Non-pigmented ciliary epithelial cell (primary cell): ENCODE measurements at regions not wholly inside any gene's neighbourhood (a gene's known extent, or its start where the extent isn't known, plus 50 kb on each side); places are given as distances from the start of the nearest gene placed in this dataset.
A peak's percentile ranks its signal among the peaks of the same experiment; 100 is the strongest.
"Not testable (repeated sequence)": the region's sequence is repeated elsewhere in the genome, so short reads cannot be mapped to it uniquely, and the experiment has no call there.

ENCODE experiments used
- DNase-seq: peaks from one replicate; pipeline ENCODE4 v3.0.0-alpha.2; 2010; ENCODE audit warnings: low read depth

- DNase-seq = no peak
These were observed 666.7 kb upstream of the GOT2 start for GRCh38 chr16:59400830-59401229.

- DNase-seq = no peak
These were observed 663.5 kb upstream of the GOT2 start for GRCh38 chr16:59397638-59398037.

- DNase-seq = no peak
These were observed 660.4 kb upstream of the GOT2 start for GRCh38 chr16:59394526-59394925.

- no peak for DNase-seq
These were observed 658.8 kb upstream of the GOT2 start for GRCh38 chr16:59392911-59393310.

- DNase-seq = no peak
These were observed 657.7 kb upstream of the GOT2 start for GRCh38 chr16:59391617-59392364.

- DNase-seq = peak; percentile 74
These were observed 651.8 kb upstream of the GOT2 start for GRCh38 chr16:59385959-59386358.

GRCh38 chr16:59385491-59385890 is 651.4 kb upstream of the GOT2 start:
- no peak for DNase-seq

GRCh38 chr16:59373632-59374031 is 639.5 kb upstream of the GOT2 start:
- no peak for DNase-seq

- DNase-seq = no peak
These were observed 636.6 kb upstream of the GOT2 start for GRCh38 chr16:59370717-59371116.

GRCh38 chr16:59369523-59369922 is 635.4 kb upstream of the GOT2 start:
- no peak for DNase-seq

- no peak for DNase-seq
These were observed 634.5 kb upstream of the GOT2 start for GRCh38 chr16:59368586-59368985.

GRCh38 chr16:59356709-59357108 is 622.6 kb upstream of the GOT2 start:
- no peak for DNase-seq

- DNase-seq = no peak
These were observed 622.0 kb upstream of the GOT2 start for GRCh38 chr16:59356144-59356543.

GRCh38 chr16:59355704-59356103 is 621.6 kb upstream of the GOT2 start:
- no peak for DNase-seq

- DNase-seq = no peak
These were observed 617.3 kb upstream of the GOT2 start for GRCh38 chr16:59351305-59351903.

- no peak for DNase-seq
These were observed 616.6 kb upstream of the GOT2 start for GRCh38 chr16:59350670-59351069.

- DNase-seq = no peak
These were observed 608.6 kb upstream of the GOT2 start for GRCh38 chr16:59342669-59343068.

- no peak for DNase-seq
These were observed 607.3 kb upstream of the GOT2 start for GRCh38 chr16:59341368-59341767.

GRCh38 chr16:59339871-59340270 is 605.8 kb upstream of the GOT2 start:
- DNase-seq = no peak

- DNase-seq = no peak
These were observed 602.1 kb upstream of the GOT2 start for GRCh38 chr16:59336136-59336695.

GRCh38 chr16:59331708-59332107 is 597.6 kb upstream of the GOT2 start:
- not testable (repeated sequence) for DNase-seq

GRCh38 chr16:59330019-59330670 is 596.0 kb upstream of the GOT2 start:
- DNase-seq = peak; percentile 37

- no peak for DNase-seq
These were observed 594.8 kb upstream of the GOT2 start for GRCh38 chr16:59328961-59329360.
